Left lung (tissue), 4 donors: ENCODE measurements at regions not wholly inside any gene's neighbourhood (a gene's known extent, or its start where the extent isn't known, plus 50 kb on each side); places are given as distances from the start of the nearest gene placed in this dataset.
"Not testable (repeated sequence)": the region's sequence is repeated elsewhere in the genome, so short reads cannot be mapped to it uniquely, and the experiment has no call there.

Experiments used
- ATAC-seq: fragments of 200-7000 bp; cut with Tn5 transposase; one replicate; pipeline ENCODE4 v1.9.1; 2020; ENCODE audit warnings: moderate library complexity
- DNase-seq, 4 donors: peaks; one replicate each; pipeline ENCODE4 v3.0.0-alpha.2; 2013 to 2020
- H3K27ac ChIP-seq, 2 donors: fragments of 200-600 bp; sonication (generic) in 1 of 2; one replicate each; pipeline versions ENCODE4 v1.5.0 to v1.8.0; 2020 to 2021
- H3K27me3 ChIP-seq, 2 donors: fragments of 200-600 bp; sonication (generic) in 1 of 2; one replicate each; pipeline versions ENCODE4 v1.5.0 to v1.8.0; 2020 to 2021
- H3K36me3 ChIP-seq, 2 donors: fragments of 200-600 bp; sonication (generic) in 1 of 2; one replicate each; pipeline versions ENCODE4 v1.5.0 to v1.8.0; 2020 to 2021
- H3K4me1 ChIP-seq, 2 donors: fragments of 200-600 bp; one replicate each; pipeline ENCODE4 v1.8.0; 2021
- H3K4me3 ChIP-seq, 2 donors: fragments of 200-600 bp; sonication (generic) in 1 of 2; one replicate each; pipeline versions ENCODE4 v1.5.0 to v1.8.0; 2020 to 2021; ENCODE audit warnings: mild to moderate bottlenecking in 1 of 2
- H3K9me3 ChIP-seq, 2 donors: fragments of 200-600 bp; sonication (generic) in 1 of 2; one replicate each; pipeline versions ENCODE4 v1.5.0 to v1.8.0; 2020 to 2021
- CTCF ChIP-seq, 2 donors: fragments of 200-600 bp; sonication (generic) in 1 of 2; IDR thresholded peaks; one replicate each; pipeline versions ENCODE4 v1.5.0 to v1.8.0; 2021; ENCODE audit warnings: antibody characterized with exemption in 2 of 2
- intact Hi-C, 2 donors: fragments of 100-400 bp; cut with DNase I; formaldehyde crosslinking; loops; one replicate each; pipeline versions ENCODE4 v1.11.2 to v1.14.2; 2022
- donor health status: DM: no; HTN: yes; CAD: no.
- donor health status: DM: no; HTN: no; CAD: no.

DNA sequence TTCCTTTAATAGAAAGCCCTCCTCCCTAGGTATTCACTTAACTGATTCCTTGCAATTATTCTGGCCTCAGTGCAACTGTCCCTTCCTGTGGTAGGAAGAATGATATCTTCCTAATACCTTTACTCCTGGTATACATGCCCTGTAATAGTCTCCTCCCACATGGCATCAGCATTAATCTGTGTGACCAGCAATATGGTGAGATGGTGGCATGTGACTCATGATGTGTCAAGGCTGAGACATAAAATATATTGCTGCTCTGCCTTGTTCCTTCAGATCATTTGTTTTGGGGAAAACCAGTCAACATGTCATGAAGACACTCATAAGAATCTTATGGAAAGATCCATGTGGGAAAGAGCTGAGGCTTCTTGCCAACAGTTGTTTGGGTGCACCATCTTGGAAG, 149.1 kb upstream of the TRPM3 start:
- H3K4me3 ChIP-seq: no peak overlapping the region
- TF ChIP-seq CTCF (IDR thresholded peaks at IDR 0.05): no peak
- no peaks in the 10 kb centered on the region for H3K9me3 ChIP-seq
- ATAC-seq: no peak
- H3K36me3 ChIP-seq: no peaks in the 10 kb centered on the region
- no peak overlapping the region for H3K27ac ChIP-seq
- no peak for DNase-seq
- no peaks in the 10 kb centered on the region for H3K27me3 ChIP-seq
- H3K4me1 ChIP-seq: no peaks in the 10 kb centered on the region
- intact Hi-C loops: no loop called here

DNA sequence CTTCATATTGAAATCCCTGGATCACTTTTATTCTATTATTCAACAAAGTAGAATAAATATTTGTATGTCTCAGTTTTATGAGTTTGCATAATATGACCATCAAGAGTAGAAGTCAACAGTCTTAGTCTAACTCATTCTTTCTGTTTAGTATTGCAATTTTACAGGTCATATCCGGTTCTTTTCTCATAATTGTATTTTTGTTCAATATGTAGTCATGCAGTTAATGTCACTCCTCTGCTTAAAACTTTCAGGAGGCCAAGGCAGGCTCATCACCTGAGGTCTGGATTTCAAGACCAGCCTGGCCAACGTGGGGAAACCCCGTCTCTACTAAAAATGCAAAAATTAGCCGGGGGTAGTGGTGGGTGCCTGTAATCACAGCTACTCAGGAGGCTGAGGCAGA, 148.4 kb upstream of the TRPM3 start:
- TF ChIP-seq CTCF (IDR thresholded peaks at IDR 0.05): no peak
- no peaks in the 10 kb centered on the region for H3K4me1 ChIP-seq
- no peak overlapping the region for H3K27ac ChIP-seq
- ATAC-seq: no peak
- H3K4me3 ChIP-seq: no peak overlapping the region
- no peaks in the 10 kb centered on the region for H3K27me3 ChIP-seq
- DNase-seq: no peak
- no peaks in the 10 kb centered on the region for H3K9me3 ChIP-seq
- no peaks in the 10 kb centered on the region for H3K36me3 ChIP-seq
- intact Hi-C loops: no loop called here

DNA sequence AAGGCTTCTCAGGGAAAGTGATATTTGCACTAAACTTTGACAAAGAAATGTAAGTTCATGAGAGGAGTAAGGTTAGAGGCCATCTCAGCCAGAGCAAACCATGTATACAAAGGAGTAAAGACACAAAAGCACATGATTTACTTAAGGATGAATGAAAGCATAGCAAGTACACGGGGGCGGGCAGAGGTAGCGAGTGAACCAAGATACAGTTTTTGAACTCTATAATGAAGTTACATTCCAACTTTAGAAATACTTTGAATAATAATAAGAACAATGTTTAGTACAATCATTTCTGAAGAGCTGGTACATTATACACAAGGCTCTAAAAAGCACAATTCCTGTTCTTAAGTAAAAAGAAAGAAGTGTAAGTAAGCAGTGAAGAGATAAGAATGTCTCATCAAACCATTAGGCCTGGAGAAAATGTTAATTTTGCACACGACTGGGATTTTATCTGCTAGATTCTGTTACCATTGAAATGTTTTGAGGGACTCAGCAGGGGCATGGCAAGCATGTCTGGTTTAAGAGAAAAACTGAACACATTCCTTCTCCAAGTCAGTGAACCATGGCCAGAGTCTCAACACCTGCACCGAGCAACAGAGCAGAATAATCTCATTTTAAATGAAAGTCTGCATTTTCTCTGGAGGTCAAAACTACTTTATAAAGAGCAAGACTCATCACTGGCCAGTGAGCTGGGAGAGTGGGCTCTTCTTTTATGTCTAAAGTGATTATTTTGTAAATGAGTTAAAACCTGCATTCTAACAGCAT, 147.6 kb upstream of the TRPM3 start:
- Histone ChIP-seq H3K4me1 (no peaks in the 10 kb centered on the region), H3K4me3 (no peak overlapping the region), H3K36me3 (no peaks in the 10 kb centered on the region), H3K27me3 (no peaks in the 10 kb centered on the region), H3K27ac (no peak overlapping the region), H3K9me3 (no peaks in the 10 kb centered on the region)
- intact Hi-C loops: no loop called here
- no peak for ATAC-seq
- DNase-seq: no peak
- TF ChIP-seq CTCF (IDR thresholded peaks at IDR 0.05): no peak

DNA sequence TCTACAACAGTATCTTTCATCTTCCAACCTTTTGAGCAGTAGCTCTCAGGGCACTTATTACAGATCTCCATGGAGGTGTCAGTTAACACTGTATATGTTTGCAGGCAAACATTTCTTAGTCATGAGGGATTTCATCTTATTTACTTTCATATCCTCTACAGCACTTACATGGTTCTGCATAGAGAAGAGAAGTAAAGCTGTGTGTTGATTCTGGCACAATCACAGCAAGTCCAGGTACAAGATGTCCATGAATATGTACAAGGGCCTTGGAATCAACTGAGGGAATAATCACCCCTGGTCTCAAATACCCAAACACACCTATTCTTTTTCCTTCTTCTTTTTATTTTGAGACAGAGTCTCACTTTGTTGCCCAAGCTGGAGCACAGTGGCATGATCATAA, 142.0 kb upstream of the TRPM3 start:
- Histone ChIP-seq H3K9me3 (peaks cover 0 to 11% of the 10 kb centered on the region in 2 donors), H3K27me3 (no peaks in the 10 kb centered on the region), H3K36me3 (no peaks in the 10 kb centered on the region), H3K4me3 (no peak overlapping the region), H3K27ac (no peak overlapping the region), H3K4me1 (no peaks in the 10 kb centered on the region)
- intact Hi-C loops: no loop called here
- TF ChIP-seq CTCF (IDR thresholded peaks at IDR 0.05): no peak
- ATAC-seq (peak; percentile 44), DNase-seq (no peak)

DNA sequence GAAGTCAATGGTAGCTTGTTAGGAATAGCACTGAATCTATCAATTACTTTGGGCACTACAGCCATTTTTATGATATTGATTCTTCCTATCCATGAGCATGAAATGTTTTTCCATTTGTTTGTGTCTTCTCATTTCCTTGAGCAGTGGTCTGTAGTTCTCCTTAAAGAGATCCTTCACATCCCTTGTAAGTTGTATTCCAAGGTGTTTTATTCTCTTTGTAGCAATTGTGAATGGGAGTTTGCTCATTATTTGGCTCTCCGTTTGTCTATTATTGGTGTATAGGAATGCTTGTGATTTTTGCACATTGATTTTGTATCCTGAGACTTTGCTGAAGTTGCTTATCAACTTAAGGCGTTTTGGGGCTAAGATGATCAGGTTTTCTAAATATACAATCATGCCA, 139.0 kb upstream of the TRPM3 start:
- H3K4me3 ChIP-seq, H3K36me3 ChIP-seq, ATAC-seq, H3K27me3 ChIP-seq, intact Hi-C loops, DNase-seq, H3K27ac ChIP-seq, H3K4me1 ChIP-seq: not testable (repeated sequence)
- peaks cover 0 to 11% of the 10 kb centered on the region in 2 donors for H3K9me3 ChIP-seq
